OCI-LY7 (cell line): ENCODE measurements at regions not wholly inside any gene's neighbourhood (a gene's known extent, or its start where the extent isn't known, plus 50 kb on each side); places are given as distances from the start of the nearest gene placed in this dataset.

Experiments used
- BruUV-seq: library from RNA; stranded (reverse); fragments of 400-500 nt; replicated peaks from 2 replicates; lab custom pipeline; 2021; lab: Mats Ljungman, UMichigan
- CTCF ChIA-PET: fragments of 300-600 bp; sonication (Branson Sonifier 250); formaldehyde crosslinking; loops from one replicate; lab custom pipeline; 2022; ENCODE audit warnings: antibody characterized with exemption; ENCODE audit not compliant: unreplicated experiment; lab: Charles Lee
- POLR2A ChIA-PET: fragments of 300-600 bp; sonication (Branson Sonifier 250); formaldehyde crosslinking; loops from one replicate; lab custom pipeline; 2022; ENCODE audit warnings: antibody characterized with exemption; lab: Charles Lee
- DNase-seq: peaks from one replicate; pipeline ENCODE4 v3.0.0-alpha.2; 2015; ENCODE audit warnings: low spot score
- H2AFZ ChIP-seq: fragments of 200-600 bp; sonication (generic), shearing (Covaris generic); 2 replicates; pipeline ENCODE4 v1.6.1; 2014; ENCODE audit warnings: mild to moderate bottlenecking, antibody characterized with exemption, low read length, moderate library complexity
- H3K27ac ChIP-seq: fragments of 200-600 bp; sonication (generic); 2 replicates; pipeline ENCODE4 v1.5.1; 2014; ENCODE audit warnings: mixed run types, low read depth, mild to moderate bottlenecking, moderate library complexity, low read length, inconsistent platforms; ENCODE audit not compliant: poor library complexity, severe bottlenecking
- H3K36me3 ChIP-seq: fragments of 200-600 bp; sonication (generic); 2 replicates; pipeline ENCODE4 v1.6.1; 2014; ENCODE audit warnings: mild to moderate bottlenecking, antibody characterized with exemption, low read length, moderate library complexity, mixed read lengths; ENCODE audit not compliant: insufficient read depth
- H3K4me1 ChIP-seq: fragments of 200-600 bp; sonication (generic); 2 replicates; pipeline ENCODE4 v1.5.1; 2014; ENCODE audit warnings: mild to moderate bottlenecking, low read length; ENCODE audit not compliant: insufficient read depth, poor library complexity, severe bottlenecking
- H3K4me2 ChIP-seq: fragments of 200-600 bp; sonication (generic); 2 replicates; pipeline ENCODE4 v1.6.1; 2014; ENCODE audit warnings: mild to moderate bottlenecking, low read length
- H3K4me3 ChIP-seq: fragments of 200-600 bp; sonication (generic); 2 replicates; pipeline ENCODE4 v1.5.1; 2014; ENCODE audit warnings: mild to moderate bottlenecking, low read depth, low read length; ENCODE audit not compliant: poor library complexity, severe bottlenecking
- H3K79me2 ChIP-seq: fragments of 200-600 bp; sonication (generic); 2 replicates; pipeline ENCODE4 v1.6.1; 2016; ENCODE audit warnings: low read depth, mild to moderate bottlenecking, low read length, moderate library complexity, mixed read lengths; ENCODE audit not compliant: insufficient read depth
- H3K9me2 ChIP-seq: fragments of 200-600 bp; sonication (generic); 2 replicates; pipeline ENCODE4 v1.6.1; 2016; ENCODE audit warnings: mild to moderate bottlenecking, low read length, mixed read lengths; ENCODE audit not compliant: insufficient read depth
- H3K9me3 ChIP-seq: fragments of 200-600 bp; sonication (generic); 2 replicates; pipeline ENCODE4 v1.6.1; 2014; ENCODE audit warnings: mild to moderate bottlenecking, mixed run types, low read length, mixed read lengths
- H4K20me1 ChIP-seq: fragments of 200-600 bp; sonication (generic); 2 replicates; pipeline ENCODE4 v1.6.1; 2014; ENCODE audit warnings: mild to moderate bottlenecking, antibody characterized with exemption, low read length, moderate library complexity, mixed read lengths; ENCODE audit not compliant: insufficient read depth
- CTCF ChIP-seq: fragments of 200-600 bp; sonication (generic); conservative IDR thresholded peaks from 2 replicates; pipeline ENCODE4 v1.5.1; 2014; ENCODE audit warnings: mild to moderate bottlenecking, antibody characterized with exemption, low read length, moderate library complexity, mixed read lengths
- EZH2phosphoT487 ChIP-seq: fragments of 200-600 bp; sonication (generic); IDR thresholded peaks from 2 replicates; pipeline ENCODE4 v1.6.1; 2018; ENCODE audit warnings: low read depth, borderline replicate concordance, mild to moderate bottlenecking, mixed run types, antibody characterized with exemption, low read length, moderate library complexity, mixed read lengths
- intact Hi-C: fragments of 100-400 bp; cut with micrococcal nuclease; formaldehyde crosslinking; loops from one replicate; pipeline ENCODE4 v1.10.0; 2022; ENCODE audit not compliant: unreplicated experiment

GRCh38 chr3:150216041-150216811, 191.9 kb upstream of the TSC22D2 start:
- H3K27ac ChIP-seq, result no peak overlapping the region

GRCh38 chr3:150215616-150216015, 192.5 kb upstream of the TSC22D2 start:
- Histone ChIP-seq H3K4me2 (no peak overlapping the region), H3K4me3 (no peak overlapping the region), H2AFZ (no peak overlapping the region), H3K4me1 (peaks cover 4% of the 10 kb centered on the region), H3K27ac (no peak overlapping the region), H3K36me3 (no peaks in the 10 kb centered on the region), H3K9me2 (no peaks in the 10 kb centered on the region), H4K20me1 (no peaks in the 10 kb centered on the region), H3K9me3 (no peaks in the 10 kb centered on the region), H3K79me2 (no peaks in the 10 kb centered on the region)
- CTCF ChIA-PET, result no interaction called here
- no TSS peak for BruUV-seq
- POLR2A ChIA-PET, result no interaction called here
- TF ChIP-seq CTCF, result no peak
- no peak for TF ChIP-seq EZH2phosphoT487
- DNase-seq, result no peak
- intact Hi-C loops, result no loop called here

More at GRCh38 chr3:150216041-150216811, 191.9 kb upstream of the TSC22D2 start:
- ChIA-PET CTCF (no interaction called here), POLR2A (interaction anchor here (0.7 kb wide), 2 partner anchors 23 to 345 kb away, joined by 3 to 4 read pairs; no protein-coding TSS in a partner anchor)
- no peaks in the 10 kb centered on the region for H3K36me3 ChIP-seq
- no peaks in the 10 kb centered on the region for H3K9me3 ChIP-seq
- no peaks in the 10 kb centered on the region for H3K79me2 ChIP-seq
- peaks cover 4% of the 10 kb centered on the region for H3K4me1 ChIP-seq
- TF ChIP-seq CTCF (no peak), EZH2phosphoT487 (no peak)
- BruUV-seq, result no TSS peak
- H4K20me1 ChIP-seq, result no peaks in the 10 kb centered on the region
- no peak overlapping the region for H2AFZ ChIP-seq
- H3K4me2 ChIP-seq, result no peak overlapping the region
- intact Hi-C loops, result no loop called here
- DNase-seq, result no peak
- no peaks in the 10 kb centered on the region for H3K9me2 ChIP-seq
- H3K4me3 ChIP-seq, result no peak overlapping the region

- Histone ChIP-seq H3K79me2 (no peaks in the 10 kb centered on the region), H3K4me2 (no peak overlapping the region), H4K20me1 (no peaks in the 10 kb centered on the region), H3K4me1 (no peaks in the 10 kb centered on the region), H2AFZ (no peak overlapping the region), H3K27ac (no peak overlapping the region), H3K4me3 (no peak overlapping the region), H3K36me3 (no peaks in the 10 kb centered on the region), H3K9me3 (no peaks in the 10 kb centered on the region), H3K9me2 (no peaks in the 10 kb centered on the region)
- no TSS peak for BruUV-seq
- DNase-seq, result no peak
- ChIA-PET POLR2A (interaction anchor here (0.6 kb wide), 2 partner anchors 37 to 71 kb away, joined by 3 to 6 read pairs; no protein-coding TSS in a partner anchor), CTCF (no interaction called here)
- intact Hi-C loops, result no loop called here
- TF ChIP-seq CTCF, result no peak
These were observed 194.5 kb upstream of the TSC22D2 start for GRCh38 chr3:150213577-150213976.
